Fibroblast of peridontal ligament (primary cell): ENCODE measurements at regions not wholly inside any gene's neighbourhood (a gene's known extent, or its start where the extent isn't known, plus 50 kb on each side); places are given as distances from the start of the nearest gene placed in this dataset.
"Not testable (repeated sequence)": the region's sequence is repeated elsewhere in the genome, so short reads cannot be mapped to it uniquely, and the experiment has no call there.

Experiments
- DNase-seq: peaks from one replicate; pipeline ENCODE4 v3.0.0-alpha.2; 2010; ENCODE audit errors: extremely low read depth

GRCh38 chr10:37474645-37475044, 349.2 kb downstream of the ANKRD30A start:
- no peak for DNase-seq

- DNase-seq: no peak
These were observed 348.5 kb downstream of the ANKRD30A start for GRCh38 chr10:37473906-37474305.

GRCh38 chr10:37467246-37467645, 341.8 kb downstream of the ANKRD30A start:
- no peak for DNase-seq

- no peak for DNase-seq
These were observed 331.1 kb downstream of the ANKRD30A start for GRCh38 chr10:37456456-37456855.

- no peak for DNase-seq
These were observed 322.8 kb downstream of the ANKRD30A start for GRCh38 chr10:37448161-37448560.

GRCh38 chr10:37442882-37443281, 317.5 kb downstream of the ANKRD30A start:
- DNase-seq: no peak

GRCh38 chr10:37441224-37441623, 315.8 kb downstream of the ANKRD30A start:
- not testable (repeated sequence) for DNase-seq

- no peak for DNase-seq
These were observed 314.4 kb downstream of the ANKRD30A start for GRCh38 chr10:37439826-37440225.

GRCh38 chr10:37436357-37436756, 311.0 kb downstream of the ANKRD30A start:
- no peak for DNase-seq

GRCh38 chr10:37434091-37434490, 308.7 kb downstream of the ANKRD30A start:
- peak; percentile 5 for DNase-seq
